NT2/D1 (cell line): ENCODE measurements at regions not wholly inside any gene's neighbourhood (a gene's known extent, or its start where the extent isn't known, plus 50 kb on each side); places are given as distances from the start of the nearest gene placed in this dataset.

Source experiments
- SUZ12 ChIP-seq: IDR thresholded peaks from 2 replicates; pipeline ENCODE4 v1.6.1; 2011; ENCODE audit not compliant: insufficient read length, insufficient read depth; ENCODE audit errors: extremely low read depth
- YY1 ChIP-seq: IDR thresholded peaks from 2 replicates; pipeline ENCODE4 v1.6.1; 2011; ENCODE audit not compliant: insufficient read length, insufficient read depth
- ZNF274 ChIP-seq: IDR thresholded peaks from 2 replicates; pipeline ENCODE4 v1.6.1; 2011; ENCODE audit warnings: mild to moderate bottlenecking, low read depth, low read length

- TF ChIP-seq ZNF274 = no peak
- TF ChIP-seq SUZ12 = no peak
- no peak for TF ChIP-seq YY1
These were observed 662.3 kb downstream of the CCSER2 start for GRCh38 chr10:84990713-84991112.
